Kidney glomerular epithelial cell (primary cell): ENCODE measurements at regions not wholly inside any gene's neighbourhood (a gene's known extent, or its start where the extent isn't known, plus 50 kb on each side); places are given as distances from the start of the nearest gene placed in this dataset.
"Not testable (repeated sequence)": the region's sequence is repeated elsewhere in the genome, so short reads cannot be mapped to it uniquely, and the experiment has no call there.

Source experiments
- DNase-seq: peaks from one replicate; lab custom pipeline; 2025; lab: John Stamatoyannopoulos, UW

- no peak for DNase-seq
Measured at GRCh38 chr13:87877477-87877876, 206.3 kb downstream of the SLITRK5 start.

- DNase-seq: no peak
Measured at GRCh38 chr13:87878706-87879105, 207.5 kb downstream of the SLITRK5 start.

GRCh38 chr13:87884884-87885283, 213.7 kb downstream of the SLITRK5 start:
- DNase-seq: peak; percentile 36

- no peak for DNase-seq
Measured at GRCh38 chr13:87887459-87888123, 216.4 kb downstream of the SLITRK5 start.

- DNase-seq: no peak
Measured at GRCh38 chr13:87889254-87889653, 218.1 kb downstream of the SLITRK5 start.

GRCh38 chr13:87893186-87893585, 222.0 kb downstream of the SLITRK5 start:
- DNase-seq: no peak

GRCh38 chr13:87894059-87894458, 222.9 kb downstream of the SLITRK5 start:
- DNase-seq: no peak

GRCh38 chr13:87903553-87903952, 232.4 kb downstream of the SLITRK5 start:
- DNase-seq: no peak

GRCh38 chr13:87906411-87906810, 235.2 kb downstream of the SLITRK5 start:
- no peak for DNase-seq

- no peak for DNase-seq
Measured at GRCh38 chr13:87907202-87907601, 236.0 kb downstream of the SLITRK5 start.

GRCh38 chr13:87919956-87920355, 248.8 kb downstream of the SLITRK5 start:
- no peak for DNase-seq

GRCh38 chr13:87923753-87924152, 252.6 kb downstream of the SLITRK5 start:
- DNase-seq: no peak

- DNase-seq: no peak
Measured at GRCh38 chr13:87925006-87925405, 253.8 kb downstream of the SLITRK5 start.

GRCh38 chr13:87940776-87941175, 269.6 kb downstream of the SLITRK5 start:
- DNase-seq: no peak

GRCh38 chr13:87941226-87941625, 270.1 kb downstream of the SLITRK5 start:
- peak; percentile 28 for DNase-seq

- no peak for DNase-seq
Measured at GRCh38 chr13:87942205-87942604, 271.0 kb downstream of the SLITRK5 start.

GRCh38 chr13:87944038-87944437, 272.9 kb downstream of the SLITRK5 start:
- DNase-seq: no peak

GRCh38 chr13:87952377-87952776, 281.2 kb downstream of the SLITRK5 start:
- DNase-seq: no peak

- DNase-seq: no peak
Measured at GRCh38 chr13:87953381-87953780, 282.2 kb downstream of the SLITRK5 start.

- DNase-seq: no peak
Measured at GRCh38 chr13:87954091-87954490, 282.9 kb downstream of the SLITRK5 start.

GRCh38 chr13:87961546-87961945, 290.4 kb downstream of the SLITRK5 start:
- no peak for DNase-seq

GRCh38 chr13:87972568-87972967, 301.4 kb downstream of the SLITRK5 start:
- no peak for DNase-seq

- DNase-seq: no peak
Measured at GRCh38 chr13:87975035-87975434, 303.9 kb downstream of the SLITRK5 start.

GRCh38 chr13:87976650-87977049, 305.5 kb downstream of the SLITRK5 start:
- not testable (repeated sequence) for DNase-seq
